Esophagus squamous epithelium (tissue), 4 donors: ENCODE measurements at regions not wholly inside any gene's neighbourhood (a gene's known extent, or its start where the extent isn't known, plus 50 kb on each side); places are given as distances from the start of the nearest gene placed in this dataset.

Experiments used
- POLR2A ChIP-seq, 4 donors: fragments of 450-650 bp; IDR thresholded peaks; one replicate each; pipeline ENCODE4 v1.6.1; 2017; ENCODE audit warnings: antibody characterized with exemption in 4 of 4, mild to moderate bottlenecking in 4 of 4, moderate library complexity in 3 of 4
- TF ChIP-seq, protein P1 (sequence below), 6 experiments: fragments of 450-650 bp in 4 of 6; fragments of 200-600 bp in 2 of 6; sonication (generic) in 2 of 6; IDR thresholded peaks; one replicate each; pipeline ENCODE4 v1.5.1; 2016 to 2019; ENCODE audit warnings: antibody characterized with exemption in 6 of 6, mild to moderate bottlenecking in 4 of 6, moderate library complexity in 4 of 6

DNA sequence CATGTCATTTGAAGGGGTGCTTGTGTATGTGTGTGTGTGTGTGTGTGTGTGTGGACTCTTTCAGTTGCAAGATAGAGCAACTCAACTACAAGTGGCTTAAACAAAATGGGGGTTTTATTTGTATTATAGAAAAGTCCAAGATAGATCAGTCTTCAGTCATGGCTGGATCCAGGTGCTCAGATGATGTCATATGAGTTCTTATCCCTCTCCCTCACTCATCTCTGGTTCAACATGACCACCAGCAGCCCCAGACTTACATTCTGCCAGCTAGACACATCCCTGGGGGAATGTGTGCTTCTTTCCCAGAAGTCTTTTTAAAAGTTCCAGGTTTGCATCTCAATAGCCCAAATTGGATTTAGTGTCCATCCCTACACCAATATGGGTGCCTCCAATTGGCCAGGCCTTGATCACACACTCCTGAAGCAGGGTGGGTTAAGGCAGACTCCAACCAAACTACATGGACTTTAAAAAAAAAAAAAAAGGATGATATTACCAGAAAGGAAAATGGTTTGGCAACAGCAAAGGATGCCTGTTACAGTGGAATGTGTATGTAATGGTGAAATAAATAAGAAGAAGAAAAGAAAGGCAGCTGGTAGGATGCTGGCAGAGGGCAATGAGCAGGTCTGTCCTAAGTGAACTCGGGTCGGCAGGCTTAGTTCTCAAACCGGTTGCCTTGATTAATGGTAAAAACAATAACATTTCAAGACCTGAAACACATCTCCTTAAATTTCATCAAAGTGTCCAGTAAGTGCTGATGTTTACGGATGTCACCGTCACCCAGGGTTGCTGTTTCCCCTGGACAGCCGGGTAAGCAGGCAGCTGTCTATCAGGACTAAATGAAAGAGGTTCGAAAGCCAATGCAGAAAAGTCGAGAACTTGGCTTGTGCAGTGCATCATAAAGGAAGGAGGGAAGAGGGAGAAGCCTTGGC is 107.7 kb downstream of the SMIM20 start:
- TF ChIP-seq POLR2A (IDR thresholded peaks at IDR 0.05): no peak
- TF ChIP-seq, protein P1, sequence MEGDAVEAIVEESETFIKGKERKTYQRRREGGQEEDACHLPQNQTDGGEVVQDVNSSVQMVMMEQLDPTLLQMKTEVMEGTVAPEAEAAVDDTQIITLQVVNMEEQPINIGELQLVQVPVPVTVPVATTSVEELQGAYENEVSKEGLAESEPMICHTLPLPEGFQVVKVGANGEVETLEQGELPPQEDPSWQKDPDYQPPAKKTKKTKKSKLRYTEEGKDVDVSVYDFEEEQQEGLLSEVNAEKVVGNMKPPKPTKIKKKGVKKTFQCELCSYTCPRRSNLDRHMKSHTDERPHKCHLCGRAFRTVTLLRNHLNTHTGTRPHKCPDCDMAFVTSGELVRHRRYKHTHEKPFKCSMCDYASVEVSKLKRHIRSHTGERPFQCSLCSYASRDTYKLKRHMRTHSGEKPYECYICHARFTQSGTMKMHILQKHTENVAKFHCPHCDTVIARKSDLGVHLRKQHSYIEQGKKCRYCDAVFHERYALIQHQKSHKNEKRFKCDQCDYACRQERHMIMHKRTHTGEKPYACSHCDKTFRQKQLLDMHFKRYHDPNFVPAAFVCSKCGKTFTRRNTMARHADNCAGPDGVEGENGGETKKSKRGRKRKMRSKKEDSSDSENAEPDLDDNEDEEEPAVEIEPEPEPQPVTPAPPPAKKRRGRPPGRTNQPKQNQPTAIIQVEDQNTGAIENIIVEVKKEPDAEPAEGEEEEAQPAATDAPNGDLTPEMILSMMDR (IDR thresholded peaks at IDR 0.05): no peak
